DOHH2 (cell line): ENCODE measurements at regions not wholly inside any gene's neighbourhood (a gene's known extent, or its start where the extent isn't known, plus 50 kb on each side); places are given as distances from the start of the nearest gene placed in this dataset.

ENCODE experiments used
- CTCF ChIP-seq: fragments of 200-600 bp; sonication (generic); IDR thresholded peaks from one replicate; pipeline ENCODE4 v1.5.1; 2014; ENCODE audit warnings: antibody characterized with exemption, mild to moderate bottlenecking, low read depth, low read length; ENCODE audit not compliant: poor library complexity, severe bottlenecking
- EZH2phosphoT487 ChIP-seq: fragments of 200-600 bp; sonication (generic); IDR thresholded peaks from 2 replicates; pipeline ENCODE4 v1.6.1; 2017; ENCODE audit warnings: borderline replicate concordance, mild to moderate bottlenecking, antibody characterized with exemption, low read length, moderate library complexity, mixed read lengths

- TF ChIP-seq CTCF (no peak), EZH2phosphoT487 (no peak)
Observed at GRCh38 chr11:70918242-70918641, 334.1 kb downstream of the SHANK2 start.
